ENCODE measurements at regions not wholly inside any gene's neighbourhood (a gene's known extent, or its start where the extent isn't known, plus 50 kb on each side); places are given as distances from the start of the nearest gene placed in this dataset.
"Not testable (repeated sequence)": the region's sequence is repeated elsewhere in the genome, so short reads cannot be mapped to it uniquely, and the experiment has no call there.

DNA sequence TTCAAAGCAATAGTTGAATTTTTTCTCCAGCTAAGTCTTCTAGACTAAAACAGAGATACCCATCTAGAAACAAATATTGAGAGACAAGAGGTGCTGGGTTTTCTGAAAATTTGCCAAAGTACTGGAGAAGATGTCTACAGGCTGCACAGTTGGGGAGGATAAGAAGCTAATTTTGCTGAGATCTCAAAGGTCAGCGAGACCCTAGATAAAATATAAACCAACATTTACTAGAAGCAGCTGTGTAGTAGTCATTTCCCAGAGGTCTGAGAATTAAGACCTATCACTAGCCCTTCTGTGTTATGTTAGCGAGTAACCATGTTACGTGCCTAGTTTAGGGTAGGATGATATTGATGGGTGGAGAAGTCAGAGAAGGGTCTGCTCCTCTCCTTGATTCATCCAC lies 208.5 kb upstream of the TNC start:
- DNase-seq: no peak

DNA sequence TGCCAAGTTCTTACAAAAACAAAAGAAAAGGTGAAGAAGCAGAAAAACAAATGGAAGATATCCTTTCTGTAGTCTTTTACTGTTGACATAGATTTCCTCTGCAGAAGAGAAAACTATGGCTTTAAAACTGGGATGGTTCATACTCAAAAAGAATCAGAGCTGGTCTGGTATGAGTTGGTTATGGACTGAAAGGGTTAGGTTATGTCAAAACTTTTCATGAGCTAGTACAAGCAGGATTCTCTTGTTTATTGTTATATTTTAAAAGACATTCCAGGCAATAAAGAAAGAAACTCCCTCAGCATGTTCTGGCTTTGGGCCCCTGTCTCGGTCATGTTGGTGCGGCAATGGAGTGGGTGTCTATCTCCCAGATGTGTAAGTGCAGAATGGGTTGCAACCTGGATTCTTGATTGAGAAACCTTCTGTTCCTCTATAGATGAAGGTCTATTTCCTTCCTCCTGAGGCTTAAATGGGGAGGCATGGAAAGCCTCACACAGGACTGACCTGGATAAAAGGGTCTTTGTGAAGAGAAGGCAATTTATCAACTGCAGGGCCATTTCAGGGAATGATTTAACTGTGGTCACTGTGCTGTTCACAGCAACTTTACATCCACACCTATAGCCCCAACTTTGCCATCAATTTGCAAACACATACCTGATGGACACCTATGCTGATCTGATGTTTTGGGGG lies 209.6 kb upstream of the TNC start:
- DNase-seq: no peak

DNA sequence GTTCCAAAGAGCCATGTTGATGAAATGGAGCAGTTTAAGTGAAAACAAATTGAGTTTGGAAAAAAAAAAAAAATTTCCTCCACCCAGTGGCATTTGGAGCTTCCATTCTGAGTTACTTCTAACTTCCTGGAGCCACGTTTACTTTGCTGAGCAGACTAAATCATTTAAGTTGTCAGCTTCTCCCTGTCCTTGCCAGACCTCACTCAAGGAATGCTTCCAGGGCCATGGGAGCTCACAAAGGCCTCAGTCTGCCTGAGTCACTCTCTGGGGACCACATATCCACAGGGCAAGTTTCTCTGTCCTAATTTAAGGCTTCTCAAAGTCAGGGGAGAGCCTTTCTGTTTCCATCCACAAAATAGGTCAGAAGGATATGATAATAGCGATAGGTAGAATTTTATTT lies 210.3 kb upstream of the TNC start:
- no peak for DNase-seq

DNA sequence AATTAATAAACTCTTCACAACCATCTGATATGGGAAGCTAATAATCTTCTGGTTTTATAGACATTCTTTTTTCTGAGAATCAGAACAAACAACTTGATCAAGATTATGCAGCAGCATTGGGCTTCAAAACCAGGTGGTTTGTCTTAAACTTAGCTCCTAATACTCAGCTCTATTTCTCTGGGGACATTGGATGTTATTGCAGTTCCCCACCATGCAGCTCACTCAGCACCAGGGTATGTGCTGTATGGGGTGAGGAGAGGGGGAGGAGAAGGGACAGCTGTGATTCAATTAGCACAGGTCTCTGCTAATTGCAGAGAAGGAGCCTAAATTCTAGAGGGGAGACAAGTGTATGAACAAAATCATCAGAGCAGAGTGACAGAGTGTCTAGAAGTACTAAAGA lies 210.7 kb upstream of the TNC start:
- no peak for DNase-seq

DNA sequence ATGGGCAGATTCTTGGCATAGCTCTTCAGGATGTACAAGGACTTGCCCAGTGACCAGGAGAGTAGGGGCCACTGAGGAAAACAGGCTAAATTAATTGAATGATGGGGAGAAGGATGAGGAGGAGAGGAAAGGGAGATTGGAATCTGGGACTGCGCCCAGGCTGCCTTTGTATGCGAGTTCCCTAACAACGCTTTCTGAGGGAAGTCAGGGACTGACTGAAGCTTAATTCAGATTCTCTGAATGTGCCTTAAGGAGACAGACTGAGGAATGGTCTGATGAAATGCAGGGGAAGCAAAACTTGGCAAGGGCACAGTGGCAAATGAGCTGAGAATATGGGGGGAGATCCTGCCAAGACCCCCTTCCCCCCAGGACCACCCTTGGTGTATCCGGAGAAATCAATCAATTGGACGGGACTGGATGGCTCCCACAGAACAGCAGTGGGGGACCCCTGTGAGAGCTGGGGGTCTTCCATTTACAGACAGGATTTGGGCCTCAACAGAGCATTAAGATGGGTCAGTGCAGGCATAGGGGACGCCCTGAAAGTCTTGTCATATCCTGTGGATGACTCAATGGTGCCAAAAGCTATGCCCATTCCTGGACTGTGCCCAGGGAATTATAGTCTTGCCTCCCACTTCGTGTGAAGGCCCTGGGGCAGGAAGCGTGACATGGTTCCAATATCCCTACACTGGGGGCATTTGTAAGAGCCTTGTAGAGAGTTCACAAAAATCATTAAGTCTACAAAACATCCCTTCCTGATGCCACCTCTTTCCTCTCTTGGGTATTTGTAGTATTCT lies 215.5 kb upstream of the TNC start:
- no peak for DNase-seq

DNA sequence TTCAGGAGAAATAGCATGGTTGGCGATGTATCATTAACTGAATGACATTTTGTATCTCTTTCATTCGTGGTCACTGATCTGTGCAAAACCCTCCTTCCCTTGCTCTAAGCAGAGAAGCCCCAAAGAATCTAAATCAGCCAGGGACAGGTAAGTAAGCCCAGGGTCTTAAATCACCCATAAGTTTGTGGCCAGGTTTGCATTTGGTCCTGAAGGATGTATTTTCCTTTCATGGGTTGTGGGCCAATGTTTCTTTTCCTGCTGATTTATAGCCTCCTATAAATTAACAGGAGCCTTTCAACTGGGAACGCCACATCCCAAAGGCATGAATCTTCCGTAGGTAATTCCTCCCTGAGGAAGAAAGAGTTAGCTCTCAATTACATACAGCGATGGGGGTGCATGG lies 217.5 kb upstream of the TNC start:
- DNase-seq: no peak

DNA sequence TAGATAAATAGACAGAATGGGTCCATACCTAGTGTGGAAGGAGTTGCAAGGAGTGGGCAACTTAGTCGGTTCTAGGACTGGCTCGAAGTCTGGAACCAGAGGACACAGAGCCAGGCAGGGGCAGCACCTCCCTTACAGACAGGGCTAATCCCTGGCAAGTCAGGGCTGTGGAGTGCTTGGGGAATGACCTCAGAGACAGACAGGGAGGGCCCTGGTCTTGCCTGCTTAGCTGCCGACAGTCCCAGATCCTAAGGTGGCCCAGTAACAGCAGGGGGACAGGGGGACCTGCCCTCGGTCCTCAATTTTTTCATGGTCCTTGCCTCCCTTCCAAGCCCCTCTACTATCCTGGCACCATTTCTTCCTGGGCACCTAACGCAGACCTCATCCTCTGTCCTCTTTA lies 222.4 kb upstream of the TNC start:
- DNase-seq: no peak

DNA sequence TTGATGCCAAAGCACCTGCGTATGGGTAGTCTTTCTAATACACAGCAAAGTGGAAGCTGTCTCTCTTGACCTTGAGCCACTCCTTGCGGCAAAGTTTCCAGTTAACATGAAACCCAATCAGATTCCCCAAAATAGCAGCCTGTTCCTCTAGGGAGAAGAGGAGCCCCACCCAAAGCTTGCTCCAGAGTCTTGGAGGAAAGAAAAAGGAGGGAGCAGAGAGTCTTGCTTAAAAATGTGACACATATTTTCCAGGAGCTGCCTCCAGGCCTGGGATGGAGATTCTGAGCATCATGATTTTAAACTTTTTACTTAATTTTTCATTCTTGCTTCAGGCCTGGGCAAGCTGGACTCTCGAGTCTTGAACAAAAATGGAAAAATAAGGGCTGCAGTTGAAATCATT lies 223.5 kb upstream of the TNC start:
- DNase-seq: no peak

DNA sequence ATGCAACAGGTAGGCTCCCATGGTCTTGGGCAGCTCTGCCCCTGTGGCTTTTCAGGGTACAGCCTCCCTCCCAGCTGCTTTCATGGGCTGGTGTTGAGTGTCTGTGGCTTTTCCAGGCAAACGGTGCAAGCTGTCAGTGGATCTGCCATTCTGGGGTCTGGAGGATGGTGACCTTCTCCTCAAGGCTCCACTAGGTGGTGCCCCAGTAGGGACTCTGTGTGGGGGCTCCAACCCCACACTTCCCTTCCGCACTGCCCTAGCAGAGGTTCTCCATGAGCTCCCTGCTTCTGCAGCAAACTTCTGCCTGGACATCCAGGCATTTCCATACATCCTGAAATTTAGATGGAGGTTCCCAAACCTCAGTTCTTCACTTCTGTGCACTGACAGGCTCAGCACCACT lies 229.8 kb upstream of the TNC start:
- not testable (repeated sequence) for DNase-seq

DNA sequence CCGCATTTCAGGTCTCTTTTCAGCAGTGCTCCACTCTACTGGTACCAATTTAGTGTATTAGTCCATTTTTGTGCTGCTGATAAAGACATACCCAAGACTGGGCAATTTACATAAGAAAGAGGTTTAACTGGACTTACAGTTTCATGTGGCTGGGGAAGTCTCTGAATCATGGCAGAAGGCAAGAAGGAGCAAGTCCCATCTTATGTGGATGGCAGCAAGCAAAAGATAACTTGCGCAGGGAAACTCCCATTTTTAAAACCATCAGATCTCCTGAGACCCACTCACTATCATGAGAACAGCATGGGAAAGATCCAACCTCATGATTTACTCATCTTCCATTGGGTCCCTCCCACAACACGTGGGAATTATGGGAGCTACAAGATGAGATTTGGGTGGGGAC lies 231.0 kb upstream of the TNC start:
- not testable (repeated sequence) for DNase-seq

DNA sequence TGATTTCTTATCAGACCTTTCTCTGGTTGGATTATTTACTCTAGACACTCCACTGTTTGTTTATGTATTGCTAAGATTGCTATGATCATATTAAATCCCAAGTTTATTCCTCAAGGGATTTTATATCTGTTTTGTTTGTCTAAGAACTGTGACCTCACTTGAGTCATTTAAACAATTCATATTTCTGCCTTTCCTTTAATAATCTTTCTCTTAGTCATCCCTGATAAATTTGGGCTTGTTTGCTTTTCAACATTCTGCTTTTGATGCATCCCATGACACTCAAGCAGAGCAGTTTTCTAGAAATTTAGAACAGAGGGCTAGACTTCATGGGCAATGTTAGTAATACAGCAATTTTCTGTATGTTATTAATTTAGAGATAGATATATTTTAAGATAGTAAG lies 231.6 kb upstream of the TNC start:
- no peak for DNase-seq

DNA sequence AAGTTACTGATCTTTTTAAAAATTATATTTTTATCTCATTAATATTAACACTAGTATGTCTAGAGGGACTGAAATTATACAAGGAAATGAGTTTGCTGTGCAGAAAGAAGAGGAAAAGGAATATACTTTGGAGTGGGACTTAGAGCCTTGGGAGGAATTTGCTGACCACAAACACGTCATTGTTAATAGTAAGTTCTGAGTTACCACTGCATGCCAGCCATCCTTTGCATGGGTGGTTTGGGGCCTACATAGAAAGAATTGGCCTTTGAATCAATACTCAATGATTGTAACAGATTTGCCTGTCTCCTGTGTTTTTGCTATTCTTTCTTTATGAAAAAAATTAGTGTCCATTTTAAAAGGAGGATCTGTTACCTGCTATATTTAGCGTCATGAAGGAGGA lies 232.6 kb upstream of the TNC start:
- DNase-seq: no peak

DNA sequence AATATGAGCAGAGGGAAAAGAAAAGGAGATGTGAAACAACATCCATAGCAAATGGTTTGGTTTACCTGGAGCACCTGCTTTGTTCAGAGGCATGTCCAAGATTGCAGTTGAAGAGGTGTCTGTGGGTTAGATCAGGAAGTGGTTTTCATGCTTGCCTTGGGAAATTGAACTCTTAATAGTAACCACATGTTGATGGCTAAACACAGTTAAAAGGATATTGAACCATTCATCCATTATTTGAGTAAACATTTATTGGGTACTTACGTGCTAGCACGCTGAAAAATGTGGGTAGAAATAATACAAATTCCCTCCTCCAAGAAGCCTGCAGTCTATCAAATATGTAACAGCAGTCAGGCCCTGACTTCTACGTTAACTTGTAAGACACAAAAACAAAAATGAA lies 235.7 kb upstream of the TNC start:
- no peak for DNase-seq

DNA sequence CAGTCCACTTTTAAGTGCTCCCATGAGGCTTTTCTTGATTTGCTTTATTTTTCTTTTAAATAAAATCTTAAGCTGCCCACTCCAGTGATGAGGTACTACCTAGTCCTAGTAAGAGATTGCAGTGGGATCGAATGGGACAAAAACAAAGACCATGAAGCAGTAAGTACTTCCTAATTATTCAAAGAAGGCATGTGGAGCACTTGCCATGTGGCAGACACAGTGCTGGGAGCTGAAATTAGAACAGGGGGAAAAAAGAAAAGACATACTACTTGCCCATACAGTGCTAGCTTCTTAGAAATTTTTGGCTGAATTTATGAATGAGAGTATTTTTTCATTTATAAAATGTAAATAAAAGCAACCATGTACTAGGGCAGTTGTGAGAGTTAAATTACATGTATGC lies 239.9 kb upstream of the TNC start:
- no peak for DNase-seq

DNA sequence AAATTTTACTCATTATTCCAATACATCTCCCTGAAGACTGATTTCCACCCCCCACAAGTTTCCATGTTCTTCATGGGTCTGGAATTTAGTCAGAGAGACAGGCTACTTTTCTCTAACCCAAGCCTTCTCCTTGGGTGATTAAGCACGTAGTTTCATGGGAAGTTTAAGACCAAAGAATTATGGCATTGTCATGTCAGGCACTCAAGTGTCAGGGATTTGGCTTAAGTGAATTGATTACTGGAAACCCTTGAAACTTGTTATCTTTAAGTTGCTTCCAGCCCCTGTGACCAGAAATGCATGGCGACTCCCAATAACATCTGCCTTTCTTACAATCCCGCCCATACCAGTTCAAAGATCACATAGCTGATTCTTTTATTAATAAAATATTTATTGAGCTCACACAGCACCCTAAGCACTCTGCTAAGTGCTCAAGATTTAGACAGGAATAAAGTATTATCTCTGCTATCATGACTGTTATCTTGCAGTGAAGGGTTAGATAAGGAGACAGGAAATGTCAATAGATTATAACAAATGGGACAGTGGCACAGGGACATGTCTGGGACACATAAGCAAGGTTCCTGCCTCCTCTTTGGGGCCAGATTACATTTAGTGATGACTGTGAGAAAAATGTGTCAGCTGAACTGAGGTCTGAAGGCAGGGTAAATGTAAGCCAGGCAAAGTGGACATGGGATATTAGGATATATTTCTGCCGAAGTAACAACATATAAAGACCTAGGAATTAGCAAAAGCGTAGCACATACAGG lies 241.2 kb upstream of the TNC start:
- DNase-seq: no peak

DNA sequence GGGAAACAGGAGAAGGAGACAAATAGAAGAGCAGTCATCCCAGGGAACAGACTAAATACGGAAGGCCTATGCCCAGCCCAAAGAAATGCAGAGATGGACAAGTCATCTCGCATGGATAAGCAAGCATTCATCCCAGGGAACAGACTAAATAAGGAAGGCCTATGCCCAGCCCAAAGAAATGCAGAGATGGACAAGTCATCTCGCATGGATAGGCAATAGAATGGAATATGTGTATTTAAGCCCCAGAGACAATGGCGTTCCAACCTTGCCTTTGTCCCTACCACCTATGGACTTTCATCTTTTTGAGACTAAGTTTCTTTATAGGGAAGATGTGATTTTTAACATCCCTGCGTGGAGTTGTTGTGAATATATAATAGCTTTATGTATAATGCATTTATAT lies 242.2 kb upstream of the TNC start:
- DNase-seq: no peak

DNA sequence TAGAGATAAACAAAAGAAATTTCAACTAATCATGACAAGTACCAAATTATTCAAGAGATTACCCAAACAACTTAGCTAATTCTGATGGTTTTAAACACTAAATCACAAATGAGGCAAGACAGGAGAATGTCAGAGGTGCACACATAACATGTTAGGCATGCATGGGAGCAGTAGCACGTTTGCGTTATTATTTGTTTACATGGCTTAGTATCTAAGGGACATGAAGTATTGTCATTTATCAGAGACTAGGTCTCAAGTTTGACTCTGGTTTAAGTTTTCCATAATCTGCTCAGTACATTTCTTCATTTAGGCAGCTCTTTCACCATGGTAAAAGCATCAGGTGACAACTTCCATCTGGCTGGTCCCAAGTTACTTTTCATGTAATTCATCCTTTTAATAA lies 244.1 kb upstream of the TNC start:
- DNase-seq: no peak

DNA sequence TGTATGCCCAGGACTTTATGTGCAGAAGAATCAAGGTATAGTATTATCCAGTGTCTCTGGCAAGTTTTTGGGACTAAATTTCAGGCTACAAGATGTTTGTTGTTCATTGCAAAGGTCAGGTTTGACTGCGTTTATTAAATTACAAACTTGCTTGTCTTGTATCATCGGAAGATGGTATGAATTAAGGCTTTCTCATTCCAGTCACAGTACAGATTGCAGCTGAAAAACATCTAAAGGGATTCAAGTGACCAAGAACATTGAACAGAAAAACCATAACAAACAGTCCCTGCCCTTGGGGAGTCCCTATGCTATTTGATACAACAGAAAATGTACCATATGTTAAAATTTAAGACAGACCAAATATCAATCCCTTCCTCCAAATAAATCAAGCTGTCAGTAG lies 244.7 kb upstream of the TNC start:
- DNase-seq: no peak

DNA sequence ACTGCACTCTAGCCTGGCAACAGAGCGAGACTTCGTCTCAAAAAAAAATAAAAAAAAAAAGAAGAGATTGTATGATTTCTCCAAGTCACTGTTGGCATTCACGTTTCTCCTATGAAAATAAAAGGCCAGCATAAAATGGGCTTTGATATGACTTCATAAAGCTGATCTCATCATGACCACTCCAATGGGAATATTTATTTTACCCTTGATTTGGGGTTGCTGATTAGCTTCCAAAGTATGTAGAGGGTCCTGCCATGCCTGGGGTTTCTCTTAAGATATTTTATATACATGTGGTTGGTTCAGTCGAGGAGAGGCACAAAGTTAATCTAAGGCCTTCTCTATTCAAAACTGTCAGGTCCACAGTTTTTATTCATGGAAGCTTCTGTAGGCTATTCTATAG lies 247.0 kb upstream of the TNC start:
- no peak for DNase-seq

DNA sequence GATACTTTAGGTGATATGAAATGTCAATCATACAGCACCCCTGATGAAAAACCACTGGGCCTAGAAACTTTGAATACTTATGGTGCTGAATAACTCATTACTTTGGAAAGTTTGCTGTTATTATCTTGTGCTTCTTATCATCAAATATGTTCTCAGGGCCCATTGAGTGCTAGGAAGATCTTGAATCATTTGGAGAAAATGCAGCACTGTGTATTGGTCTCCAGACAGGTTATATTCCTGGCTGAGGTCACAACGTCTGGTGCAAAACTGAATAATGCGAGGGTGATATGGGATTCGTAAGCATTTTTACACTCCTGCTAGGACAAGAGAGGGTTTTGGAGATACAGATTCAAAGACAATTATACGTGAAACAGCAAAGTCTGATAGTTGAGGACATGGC lies 249.4 kb upstream of the TNC start:
- DNase-seq: no peak

DNA sequence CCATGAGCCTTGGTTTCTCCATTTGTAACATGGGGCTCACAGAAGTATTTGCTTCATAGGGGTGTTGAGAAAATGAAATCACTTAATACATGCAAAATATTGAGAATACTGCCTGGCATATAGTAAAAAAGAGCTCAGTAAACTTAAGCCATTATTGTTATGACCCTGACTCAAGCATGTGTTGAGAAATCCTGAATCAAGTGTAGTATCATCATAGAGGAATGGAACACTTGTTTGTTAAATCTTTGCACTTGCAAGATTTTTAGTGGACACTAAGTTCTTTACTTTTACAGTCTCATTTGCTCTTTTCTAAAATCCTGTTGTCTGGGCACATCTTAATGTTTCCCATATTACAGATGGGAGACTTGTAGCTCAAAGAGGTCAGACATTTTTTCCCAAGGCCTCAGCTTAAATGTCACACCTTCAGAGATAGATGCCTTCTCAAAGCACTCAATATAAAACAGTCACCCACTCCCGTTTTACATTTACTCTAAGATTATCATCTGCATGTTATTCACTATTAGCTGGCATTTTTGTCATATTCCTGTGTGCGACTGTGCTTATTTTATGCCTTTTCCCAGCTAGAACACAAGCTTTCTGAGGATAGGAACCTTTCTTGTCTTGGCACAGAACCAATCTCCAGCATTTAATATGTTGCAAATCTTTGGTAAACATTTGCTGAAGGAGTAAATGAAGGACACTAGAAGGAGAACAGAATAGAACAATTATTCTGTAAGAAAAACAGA lies 250.0 kb upstream of the TNC start:
- no peak for DNase-seq

DNA sequence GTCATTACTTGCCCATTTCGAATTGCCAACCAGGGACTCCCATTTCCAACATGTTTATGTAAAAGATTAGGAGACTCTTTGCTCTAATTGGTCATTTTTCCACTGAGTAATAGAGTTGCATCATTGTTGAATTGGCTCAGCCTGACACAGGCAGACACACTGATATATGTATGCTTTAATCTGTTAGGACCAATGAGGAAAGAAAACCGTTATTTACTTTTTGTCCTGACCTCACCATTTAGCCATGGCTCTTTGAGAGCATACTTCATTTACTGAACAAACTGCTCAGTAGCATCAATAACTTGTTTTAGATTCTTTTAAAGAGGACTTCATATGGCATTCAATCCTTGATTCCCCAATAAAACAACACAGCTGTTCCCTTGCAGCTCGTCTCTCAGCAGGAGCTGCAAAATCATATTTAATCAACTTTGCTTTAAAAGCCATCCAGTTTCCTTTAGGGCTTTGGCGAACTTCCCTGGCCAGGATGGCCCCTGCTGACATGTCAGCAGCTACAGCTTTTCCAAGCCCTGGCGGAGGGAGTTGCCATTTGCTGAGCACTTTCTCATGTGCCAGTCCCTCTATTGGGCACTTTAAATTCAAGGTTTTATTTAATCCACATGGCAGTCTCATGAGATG lies 251.5 kb upstream of the TNC start:
- no peak for DNase-seq
